ENCODE measurements at regions not wholly inside any gene's neighbourhood (a gene's known extent, or its start where the extent isn't known, plus 50 kb on each side); places are given as distances from the start of the nearest gene placed in this dataset.

DNA sequence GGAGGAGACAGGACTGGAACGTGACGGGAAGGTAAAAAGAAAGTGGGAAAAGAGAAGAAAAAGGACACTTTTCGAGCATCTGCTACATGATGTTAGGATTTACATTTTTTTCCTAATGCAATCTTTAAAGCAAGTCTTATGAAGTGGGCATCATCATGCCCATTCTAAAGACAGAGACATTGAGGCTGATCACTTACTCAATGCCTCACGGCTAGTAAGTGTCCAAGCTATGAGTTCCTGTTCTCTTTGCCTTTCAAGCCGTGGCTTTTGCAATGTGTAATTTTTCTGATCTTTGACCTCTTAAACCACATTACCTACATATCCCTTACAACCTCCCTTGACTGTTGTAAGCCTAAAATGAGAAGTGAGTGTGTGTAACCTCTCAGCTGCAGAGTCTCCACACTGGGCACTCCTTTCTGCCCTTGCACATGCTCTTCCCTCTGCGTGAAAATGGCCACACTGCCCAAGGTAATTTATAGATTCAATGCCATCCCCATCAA, 649.2 kb downstream of the RNF144A start:
- TF ChIP-seq MAX (IDR thresholded peaks at IDR 0.05) (no peak), TCF12 (IDR thresholded peaks at IDR 0.05; ENCODE audit: low read depth) (no peak), CEBPB (IDR thresholded peaks at IDR 0.05) (no peak), FOXM1 (IDR thresholded peaks at IDR 0.05; ENCODE audit: borderline replicate concordance, low read depth) (no peak), TEAD4 (IDR thresholded peaks at IDR 0.05) (no peak), NFIC (IDR thresholded peaks at IDR 0.05) (no peak), EGR1 (IDR thresholded peaks at IDR 0.05) (no peak), CREB1 (IDR thresholded peaks at IDR 0.05; ENCODE audit: low read depth) (no peak), EP300 (IDR thresholded peaks at IDR 0.05; ENCODE audit: borderline replicate concordance) (no peak), ZBTB7A (IDR thresholded peaks at IDR 0.05; ENCODE audit: low read depth) (no peak), TAF1 (IDR thresholded peaks at IDR 0.05; ENCODE audit: low read depth) (no peak), RAD21 (IDR thresholded peaks at IDR 0.05; ENCODE audit: low read depth) (no peak), YY1 (IDR thresholded peaks at IDR 0.05; ENCODE audit: low read depth) (no peak)
- TF ChIP-seq, protein P1, sequence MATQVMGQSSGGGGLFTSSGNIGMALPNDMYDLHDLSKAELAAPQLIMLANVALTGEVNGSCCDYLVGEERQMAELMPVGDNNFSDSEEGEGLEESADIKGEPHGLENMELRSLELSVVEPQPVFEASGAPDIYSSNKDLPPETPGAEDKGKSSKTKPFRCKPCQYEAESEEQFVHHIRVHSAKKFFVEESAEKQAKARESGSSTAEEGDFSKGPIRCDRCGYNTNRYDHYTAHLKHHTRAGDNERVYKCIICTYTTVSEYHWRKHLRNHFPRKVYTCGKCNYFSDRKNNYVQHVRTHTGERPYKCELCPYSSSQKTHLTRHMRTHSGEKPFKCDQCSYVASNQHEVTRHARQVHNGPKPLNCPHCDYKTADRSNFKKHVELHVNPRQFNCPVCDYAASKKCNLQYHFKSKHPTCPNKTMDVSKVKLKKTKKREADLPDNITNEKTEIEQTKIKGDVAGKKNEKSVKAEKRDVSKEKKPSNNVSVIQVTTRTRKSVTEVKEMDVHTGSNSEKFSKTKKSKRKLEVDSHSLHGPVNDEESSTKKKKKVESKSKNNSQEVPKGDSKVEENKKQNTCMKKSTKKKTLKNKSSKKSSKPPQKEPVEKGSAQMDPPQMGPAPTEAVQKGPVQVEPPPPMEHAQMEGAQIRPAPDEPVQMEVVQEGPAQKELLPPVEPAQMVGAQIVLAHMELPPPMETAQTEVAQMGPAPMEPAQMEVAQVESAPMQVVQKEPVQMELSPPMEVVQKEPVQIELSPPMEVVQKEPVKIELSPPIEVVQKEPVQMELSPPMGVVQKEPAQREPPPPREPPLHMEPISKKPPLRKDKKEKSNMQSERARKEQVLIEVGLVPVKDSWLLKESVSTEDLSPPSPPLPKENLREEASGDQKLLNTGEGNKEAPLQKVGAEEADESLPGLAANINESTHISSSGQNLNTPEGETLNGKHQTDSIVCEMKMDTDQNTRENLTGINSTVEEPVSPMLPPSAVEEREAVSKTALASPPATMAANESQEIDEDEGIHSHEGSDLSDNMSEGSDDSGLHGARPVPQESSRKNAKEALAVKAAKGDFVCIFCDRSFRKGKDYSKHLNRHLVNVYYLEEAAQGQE (IDR thresholded peaks at IDR 0.05; ENCODE audit: low read depth): no peak
- TF ChIP-seq, protein P2, sequence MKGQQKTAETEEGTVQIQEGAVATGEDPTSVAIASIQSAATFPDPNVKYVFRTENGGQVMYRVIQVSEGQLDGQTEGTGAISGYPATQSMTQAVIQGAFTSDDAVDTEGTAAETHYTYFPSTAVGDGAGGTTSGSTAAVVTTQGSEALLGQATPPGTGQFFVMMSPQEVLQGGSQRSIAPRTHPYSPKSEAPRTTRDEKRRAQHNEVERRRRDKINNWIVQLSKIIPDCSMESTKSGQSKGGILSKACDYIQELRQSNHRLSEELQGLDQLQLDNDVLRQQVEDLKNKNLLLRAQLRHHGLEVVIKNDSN (IDR thresholded peaks at IDR 0.05): no peak

GRCh38 chr2:7567646-7568045, 650.4 kb downstream of the RNF144A start:
- TF ChIP-seq MAX (IDR thresholded peaks at IDR 0.05) (no peak), TAF1 (IDR thresholded peaks at IDR 0.05; ENCODE audit: low read depth) (no peak), FOXM1 (IDR thresholded peaks at IDR 0.05; ENCODE audit: borderline replicate concordance, low read depth) (no peak), YY1 (IDR thresholded peaks at IDR 0.05; ENCODE audit: low read depth) (no peak), TCF12 (IDR thresholded peaks at IDR 0.05; ENCODE audit: low read depth) (no peak), CREB1 (IDR thresholded peaks at IDR 0.05; ENCODE audit: low read depth) (no peak)

- no peak for TF ChIP-seq RAD21 (IDR thresholded peaks at IDR 0.05; ENCODE audit: low read depth)
- TF ChIP-seq FOXM1 (IDR thresholded peaks at IDR 0.05; ENCODE audit: borderline replicate concordance, low read depth): no peak
- no peak for TF ChIP-seq MAX (IDR thresholded peaks at IDR 0.05)
- TF ChIP-seq TEAD4 (IDR thresholded peaks at IDR 0.05): no peak
- TF ChIP-seq, protein P1 (IDR thresholded peaks at IDR 0.05; ENCODE audit: low read depth): no peak
- TF ChIP-seq CREB1 (IDR thresholded peaks at IDR 0.05; ENCODE audit: low read depth): no peak
- TF ChIP-seq YY1 (IDR thresholded peaks at IDR 0.05; ENCODE audit: low read depth): no peak
- TF ChIP-seq EP300 (IDR thresholded peaks at IDR 0.05; ENCODE audit: borderline replicate concordance): no peak
- no peak for TF ChIP-seq TAF1 (IDR thresholded peaks at IDR 0.05; ENCODE audit: low read depth)
- no peak for TF ChIP-seq CEBPB (IDR thresholded peaks at IDR 0.05)
- TF ChIP-seq NFIC (IDR thresholded peaks at IDR 0.05): no peak
- TF ChIP-seq, protein P2 (IDR thresholded peaks at IDR 0.05): no peak
- no peak for TF ChIP-seq TCF12 (IDR thresholded peaks at IDR 0.05; ENCODE audit: low read depth)
- TF ChIP-seq EGR1 (IDR thresholded peaks at IDR 0.05): no peak
- no peak for TF ChIP-seq ZBTB7A (IDR thresholded peaks at IDR 0.05; ENCODE audit: low read depth)
These were observed 653.0 kb downstream of the RNF144A start for GRCh38 chr2:7570247-7570646.

- TF ChIP-seq TAF1 (IDR thresholded peaks at IDR 0.05; ENCODE audit: low read depth): no peak
- TF ChIP-seq, protein P2 (IDR thresholded peaks at IDR 0.05): no peak
- no peak for TF ChIP-seq RAD21 (IDR thresholded peaks at IDR 0.05; ENCODE audit: low read depth)
- no peak for TF ChIP-seq NFIC (IDR thresholded peaks at IDR 0.05)
- no peak for TF ChIP-seq CEBPB (IDR thresholded peaks at IDR 0.05)
- no peak for TF ChIP-seq EP300 (IDR thresholded peaks at IDR 0.05; ENCODE audit: borderline replicate concordance)
- TF ChIP-seq TCF12 (IDR thresholded peaks at IDR 0.05; ENCODE audit: low read depth): no peak
- no peak for TF ChIP-seq MAX (IDR thresholded peaks at IDR 0.05)
- TF ChIP-seq YY1 (IDR thresholded peaks at IDR 0.05; ENCODE audit: low read depth): no peak
- no peak for TF ChIP-seq CREB1 (IDR thresholded peaks at IDR 0.05; ENCODE audit: low read depth)
- TF ChIP-seq FOXM1 (IDR thresholded peaks at IDR 0.05; ENCODE audit: borderline replicate concordance, low read depth): no peak
- TF ChIP-seq, protein P1 (IDR thresholded peaks at IDR 0.05; ENCODE audit: low read depth): no peak
- TF ChIP-seq EGR1 (IDR thresholded peaks at IDR 0.05): no peak
- no peak for TF ChIP-seq ZBTB7A (IDR thresholded peaks at IDR 0.05; ENCODE audit: low read depth)
- no peak for TF ChIP-seq TEAD4 (IDR thresholded peaks at IDR 0.05)
These were observed 654.5 kb downstream of the RNF144A start for GRCh38 chr2:7571701-7572100.
